Retina (tissue), 1 donor: ENCODE measurements at regions not wholly inside any gene's neighbourhood (a gene's known extent, or its start where the extent isn't known, plus 50 kb on each side); places are given as distances from the start of the nearest gene placed in this dataset.

ENCODE experiments used
- DNase-seq: peaks from one replicate; pipeline ENCODE4 v3.0.0-alpha.2; 2016

GRCh38 chr2:37550190-37550589 lies 121.3 kb downstream of the CDC42EP3 start:
- DNase-seq, result no peak

GRCh38 chr2:37551783-37552182 lies 119.7 kb downstream of the CDC42EP3 start:
- no peak for DNase-seq

GRCh38 chr2:37552339-37552738 lies 119.1 kb downstream of the CDC42EP3 start:
- no peak for DNase-seq

GRCh38 chr2:37553411-37554154 lies 117.9 kb downstream of the CDC42EP3 start:
- DNase-seq, result no peak

GRCh38 chr2:37554155-37554510 lies 117.3 kb downstream of the CDC42EP3 start:
- DNase-seq, result no peak

GRCh38 chr2:37554687-37555086 lies 116.8 kb downstream of the CDC42EP3 start:
- DNase-seq, result no peak

- no peak for DNase-seq
Observed at GRCh38 chr2:37555457-37555856, 116.0 kb downstream of the CDC42EP3 start.

- no peak for DNase-seq
Observed at GRCh38 chr2:37556256-37556655, 115.2 kb downstream of the CDC42EP3 start.

- no peak for DNase-seq
Observed at GRCh38 chr2:37558623-37559022, 112.8 kb downstream of the CDC42EP3 start.

- DNase-seq, result no peak
Observed at GRCh38 chr2:37560241-37560848, 111.1 kb downstream of the CDC42EP3 start.

- DNase-seq, result no peak
Observed at GRCh38 chr2:37560863-37561614, 110.4 kb downstream of the CDC42EP3 start.

GRCh38 chr2:37561615-37562569 lies 109.5 kb downstream of the CDC42EP3 start:
- DNase-seq, result no peak

- no peak for DNase-seq
Observed at GRCh38 chr2:37563375-37564015, 107.9 kb downstream of the CDC42EP3 start.

GRCh38 chr2:37564356-37564755 lies 107.1 kb downstream of the CDC42EP3 start:
- no peak for DNase-seq

GRCh38 chr2:37566517-37566981 lies 104.9 kb downstream of the CDC42EP3 start:
- no peak for DNase-seq

GRCh38 chr2:37568565-37568964 lies 102.9 kb downstream of the CDC42EP3 start:
- DNase-seq, result no peak

- DNase-seq, result no peak
Observed at GRCh38 chr2:37569131-37569823, 102.2 kb downstream of the CDC42EP3 start.

GRCh38 chr2:37569986-37570679 lies 101.3 kb downstream of the CDC42EP3 start:
- no peak for DNase-seq

- no peak for DNase-seq
Observed at GRCh38 chr2:37570773-37571586, 100.5 kb downstream of the CDC42EP3 start.

GRCh38 chr2:37571587-37572136 lies 99.8 kb downstream of the CDC42EP3 start:
- no peak for DNase-seq
